AG04449 (cell line): ENCODE measurements at regions not wholly inside any gene's neighbourhood (a gene's known extent, or its start where the extent isn't known, plus 50 kb on each side); places are given as distances from the start of the nearest gene placed in this dataset.

Source experiments
- CTCF ChIA-PET: fragments of 350-600 bp; formaldehyde crosslinking; extraction: SDS; loops from one replicate; lab custom pipeline; 2021; ENCODE audit warnings: antibody characterized with exemption; lab: Yijun Ruan, JAX
- POLR2A ChIA-PET: fragments of 400-600, 350-600 bp; formaldehyde crosslinking; extraction: SDS; loops from one replicate; lab custom pipeline; 2020; ENCODE audit warnings: antibody characterized with exemption, inconsistent platforms; lab: Yijun Ruan, JAX
- DNase-seq: peaks from one replicate; pipeline ENCODE4 v3.0.0-alpha.2; 2010; ENCODE audit warnings: low read depth, low spot score
- H3K4me3 ChIP-seq: 2 replicates; pipeline ENCODE4 v1.5.1; 2011; ENCODE audit warnings: low read depth, mild to moderate bottlenecking, control low read depth, low read length
- TF ChIP-seq, protein P1 (sequence below): IDR thresholded peaks from one replicate; pipeline ENCODE4 v1.5.1; 2011; ENCODE audit warnings: mild to moderate bottlenecking, moderate library complexity, low read length, control low read depth, inconsistent platforms; ENCODE audit not compliant: insufficient read depth; ENCODE audit errors: missing control alignments

- CTCF ChIA-PET, result no interaction called here
- no peak for DNase-seq
- TF ChIP-seq, protein P1, sequence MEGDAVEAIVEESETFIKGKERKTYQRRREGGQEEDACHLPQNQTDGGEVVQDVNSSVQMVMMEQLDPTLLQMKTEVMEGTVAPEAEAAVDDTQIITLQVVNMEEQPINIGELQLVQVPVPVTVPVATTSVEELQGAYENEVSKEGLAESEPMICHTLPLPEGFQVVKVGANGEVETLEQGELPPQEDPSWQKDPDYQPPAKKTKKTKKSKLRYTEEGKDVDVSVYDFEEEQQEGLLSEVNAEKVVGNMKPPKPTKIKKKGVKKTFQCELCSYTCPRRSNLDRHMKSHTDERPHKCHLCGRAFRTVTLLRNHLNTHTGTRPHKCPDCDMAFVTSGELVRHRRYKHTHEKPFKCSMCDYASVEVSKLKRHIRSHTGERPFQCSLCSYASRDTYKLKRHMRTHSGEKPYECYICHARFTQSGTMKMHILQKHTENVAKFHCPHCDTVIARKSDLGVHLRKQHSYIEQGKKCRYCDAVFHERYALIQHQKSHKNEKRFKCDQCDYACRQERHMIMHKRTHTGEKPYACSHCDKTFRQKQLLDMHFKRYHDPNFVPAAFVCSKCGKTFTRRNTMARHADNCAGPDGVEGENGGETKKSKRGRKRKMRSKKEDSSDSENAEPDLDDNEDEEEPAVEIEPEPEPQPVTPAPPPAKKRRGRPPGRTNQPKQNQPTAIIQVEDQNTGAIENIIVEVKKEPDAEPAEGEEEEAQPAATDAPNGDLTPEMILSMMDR, result no peak
- no peak overlapping the region for H3K4me3 ChIP-seq
- POLR2A ChIA-PET, result no interaction called here
These were observed 526.4 kb downstream of the SOX2 start for GRCh38 chr3:182238126-182238525.

DNA sequence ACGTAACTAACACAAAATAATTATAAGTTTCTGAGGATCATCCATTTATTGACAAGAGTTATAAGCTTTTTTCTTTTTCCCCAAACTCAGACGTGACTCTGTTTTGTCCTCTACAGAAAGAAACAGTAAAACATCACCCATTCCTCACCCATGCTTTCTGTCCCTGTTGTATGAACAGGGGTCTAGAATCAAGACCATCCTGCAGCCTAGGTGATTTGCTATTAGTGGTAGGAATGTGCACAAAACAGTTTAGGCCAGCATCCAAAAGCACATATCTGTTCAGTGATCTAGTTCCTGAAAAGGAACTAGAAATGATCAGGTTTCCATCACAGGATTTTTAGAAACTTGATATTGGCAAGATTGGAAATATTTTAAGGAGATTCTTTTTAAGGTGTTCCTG is 527.6 kb downstream of the SOX2 start:
- ChIA-PET POLR2A (no interaction called here), CTCF (no interaction called here)
- no peak for DNase-seq
- TF ChIP-seq, protein P1, result no peak
- no peak overlapping the region for H3K4me3 ChIP-seq

- H3K4me3 ChIP-seq, result no peak overlapping the region
These were observed 528.7 kb downstream of the SOX2 start for GRCh38 chr3:182240474-182240873.

GRCh38 chr3:182241196-182241765 is 529.6 kb downstream of the SOX2 start:
- H3K4me3 ChIP-seq, result no peak overlapping the region
- CTCF ChIA-PET, result interaction anchor here (0.9 to 1.2 kb wide), 2 partner anchors 18 to 530 kb away, joined by 3 read pairs; no protein-coding TSS in a partner anchor
- no peak for DNase-seq
- TF ChIP-seq, protein P1, result no peak
- POLR2A ChIA-PET, result no interaction called here

More at GRCh38 chr3:182240474-182240873, 528.7 kb downstream of the SOX2 start:
- ChIA-PET CTCF (interaction anchor here (0.7 kb wide), 1 partner anchor 30 kb away, joined by 3 read pairs; no protein-coding TSS in a partner anchor), POLR2A (no interaction called here)
- TF ChIP-seq, protein P1, result no peak
- DNase-seq, result no peak

DNA sequence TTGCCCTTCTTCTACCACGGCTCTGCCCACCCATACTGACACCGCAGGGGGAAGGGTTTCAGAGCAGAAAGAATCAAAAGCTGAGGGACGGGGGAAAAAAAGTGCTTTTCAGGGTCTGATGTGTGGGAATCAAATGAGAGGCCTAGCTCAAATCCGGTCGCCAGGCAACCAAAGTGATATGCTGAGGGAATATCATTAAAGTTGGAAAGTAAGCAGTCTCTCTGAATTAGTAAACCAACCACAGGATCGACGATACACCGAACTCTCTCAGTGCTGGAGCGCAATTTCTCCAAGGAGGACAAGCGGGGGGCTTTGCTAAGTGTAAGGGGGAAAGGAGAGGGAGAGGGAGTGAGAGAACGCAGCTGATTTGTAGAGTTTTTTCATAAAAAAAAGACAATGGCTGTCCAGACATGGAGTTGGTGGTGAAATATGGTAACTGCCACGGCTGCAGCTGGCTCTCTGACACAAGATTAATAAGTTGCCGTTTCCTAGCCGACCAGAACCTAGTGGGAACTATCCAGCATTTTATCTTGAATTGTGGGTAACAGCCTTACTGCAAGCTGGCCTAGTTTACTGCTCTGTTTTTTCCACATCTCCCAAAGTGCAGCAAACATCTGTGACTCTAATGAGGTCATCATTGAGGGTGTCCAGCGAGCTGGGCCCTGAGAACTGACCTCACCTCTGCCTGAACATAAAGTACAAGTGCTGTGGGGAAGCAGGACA is 530.2 kb downstream of the SOX2 start:
- TF ChIP-seq, protein P1, result no peak
- CTCF ChIA-PET, result interaction anchor here (0.7 to 1.2 kb wide), 3 partner anchors 18 to 531 kb away, joined by 3 to 4 read pairs (median 3); no protein-coding TSS in a partner anchor
- H3K4me3 ChIP-seq, result no peak overlapping the region
- POLR2A ChIA-PET, result no interaction called here
- no peak for DNase-seq

DNA sequence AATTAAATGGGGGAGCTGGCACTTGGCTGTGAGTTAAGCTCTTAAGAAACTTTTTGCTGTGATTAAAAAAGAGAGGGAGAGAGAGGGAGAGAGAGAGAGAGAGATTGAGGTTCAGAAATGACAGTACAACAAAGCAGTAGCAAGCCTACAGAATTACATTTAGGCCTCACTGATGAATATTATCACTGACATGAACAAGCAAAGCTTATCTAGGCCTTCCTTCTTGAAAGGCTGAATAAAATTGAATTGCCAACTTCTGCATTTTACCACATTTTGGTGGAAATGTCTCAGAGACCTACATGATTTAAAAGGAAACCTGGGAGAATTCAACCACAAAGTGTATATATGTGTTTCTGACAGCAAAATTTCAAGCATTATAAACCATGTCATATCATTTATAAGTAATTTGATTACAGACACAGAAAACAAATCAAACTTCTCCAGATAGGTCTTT is 530.8 kb downstream of the SOX2 start:
- ChIA-PET CTCF (interaction anchor here (0.7 kb wide), 1 partner anchor 468 kb away, joined by 4 read pairs; no protein-coding TSS in a partner anchor), POLR2A (no interaction called here)
- no peak for DNase-seq
- no peak overlapping the region for H3K4me3 ChIP-seq
- TF ChIP-seq, protein P1, result no peak
